SK-N-SH (cell line): ENCODE measurements at regions not wholly inside any gene's neighbourhood (a gene's known extent, or its start where the extent isn't known, plus 50 kb on each side); places are given as distances from the start of the nearest gene placed in this dataset.

ENCODE experiments used
- EP300 ChIP-seq, 2 experiments: IDR thresholded peaks; 2 replicates each; pipeline versions ENCODE4 v1.4.0 to v1.6.1; 2012; ENCODE audit warnings: borderline replicate concordance in 1 of 2, low read depth in 1 of 2, low read length in 1 of 2
- SIN3A ChIP-seq: IDR thresholded peaks from 2 replicates; pipeline ENCODE4 v1.6.1; 2012; ENCODE audit warnings: low read depth, mild to moderate bottlenecking, low read length, moderate library complexity, borderline replicate concordance
- TF ChIP-seq, protein P1 (sequence below): IDR thresholded peaks from 2 replicates; pipeline ENCODE4 v1.6.1; 2012; ENCODE audit warnings: mild to moderate bottlenecking, low read depth, low read length, moderate library complexity

DNA sequence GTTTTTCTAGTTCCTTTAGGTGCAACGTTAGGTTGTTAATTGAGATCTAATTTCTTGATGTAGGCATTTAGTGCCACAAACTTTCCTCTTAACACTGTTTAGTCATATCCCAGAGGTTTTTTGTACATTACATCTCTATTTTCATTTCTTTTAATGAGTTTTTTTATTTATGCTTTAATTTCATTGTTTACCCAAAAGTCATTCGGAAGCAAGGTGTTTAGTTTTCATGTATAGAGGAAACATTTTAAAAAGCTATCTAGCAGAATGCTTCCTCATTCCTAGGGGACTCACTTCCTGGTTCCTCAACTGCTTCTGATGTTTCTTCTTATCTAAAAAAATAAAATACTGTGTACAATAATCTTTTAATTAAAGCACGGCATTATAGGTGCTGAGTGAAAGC lies 307.2 kb upstream of the CAMK1G start:
- TF ChIP-seq SIN3A = no peak
- TF ChIP-seq, protein P1, sequence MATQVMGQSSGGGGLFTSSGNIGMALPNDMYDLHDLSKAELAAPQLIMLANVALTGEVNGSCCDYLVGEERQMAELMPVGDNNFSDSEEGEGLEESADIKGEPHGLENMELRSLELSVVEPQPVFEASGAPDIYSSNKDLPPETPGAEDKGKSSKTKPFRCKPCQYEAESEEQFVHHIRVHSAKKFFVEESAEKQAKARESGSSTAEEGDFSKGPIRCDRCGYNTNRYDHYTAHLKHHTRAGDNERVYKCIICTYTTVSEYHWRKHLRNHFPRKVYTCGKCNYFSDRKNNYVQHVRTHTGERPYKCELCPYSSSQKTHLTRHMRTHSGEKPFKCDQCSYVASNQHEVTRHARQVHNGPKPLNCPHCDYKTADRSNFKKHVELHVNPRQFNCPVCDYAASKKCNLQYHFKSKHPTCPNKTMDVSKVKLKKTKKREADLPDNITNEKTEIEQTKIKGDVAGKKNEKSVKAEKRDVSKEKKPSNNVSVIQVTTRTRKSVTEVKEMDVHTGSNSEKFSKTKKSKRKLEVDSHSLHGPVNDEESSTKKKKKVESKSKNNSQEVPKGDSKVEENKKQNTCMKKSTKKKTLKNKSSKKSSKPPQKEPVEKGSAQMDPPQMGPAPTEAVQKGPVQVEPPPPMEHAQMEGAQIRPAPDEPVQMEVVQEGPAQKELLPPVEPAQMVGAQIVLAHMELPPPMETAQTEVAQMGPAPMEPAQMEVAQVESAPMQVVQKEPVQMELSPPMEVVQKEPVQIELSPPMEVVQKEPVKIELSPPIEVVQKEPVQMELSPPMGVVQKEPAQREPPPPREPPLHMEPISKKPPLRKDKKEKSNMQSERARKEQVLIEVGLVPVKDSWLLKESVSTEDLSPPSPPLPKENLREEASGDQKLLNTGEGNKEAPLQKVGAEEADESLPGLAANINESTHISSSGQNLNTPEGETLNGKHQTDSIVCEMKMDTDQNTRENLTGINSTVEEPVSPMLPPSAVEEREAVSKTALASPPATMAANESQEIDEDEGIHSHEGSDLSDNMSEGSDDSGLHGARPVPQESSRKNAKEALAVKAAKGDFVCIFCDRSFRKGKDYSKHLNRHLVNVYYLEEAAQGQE = no peak
- TF ChIP-seq EP300 (IDR thresholded peaks at IDR 0.05; ENCODE audit: borderline replicate concordance in 1 of 2, low read depth in 1 of 2, low read length in 1 of 2) = no peak
